Choroid plexus epithelial cell (primary cell): ENCODE measurements at regions not wholly inside any gene's neighbourhood (a gene's known extent, or its start where the extent isn't known, plus 50 kb on each side); places are given as distances from the start of the nearest gene placed in this dataset.

Experiments used
- DNase-seq: peaks from one replicate; pipeline ENCODE4 v3.0.0-alpha.2; 2010; ENCODE audit warnings: low read depth
- H3K4me3 ChIP-seq: 2 replicates; pipeline ENCODE4 v1.5.1; 2011; ENCODE audit warnings: low read depth, mild to moderate bottlenecking, control low read depth, low read length, moderate library complexity
- CTCF ChIP-seq: conservative IDR thresholded peaks from 2 replicates; pipeline ENCODE4 v1.5.1; 2011; ENCODE audit warnings: low read depth, mild to moderate bottlenecking, control low read depth, inconsistent platforms, low read length, moderate library complexity

- no peak for TF ChIP-seq CTCF
- DNase-seq = no peak
- H3K4me3 ChIP-seq = no peak overlapping the region
These were observed 68.2 kb upstream of the AMPD3 start for GRCh38 chr11:10386861-10387205.

GRCh38 chr11:10387206-10388083, 67.6 kb upstream of the AMPD3 start:
- TF ChIP-seq CTCF = no peak
- peak; percentile 89 for DNase-seq
- no peak overlapping the region for H3K4me3 ChIP-seq

- H3K4me3 ChIP-seq = no peak overlapping the region
- no peak for DNase-seq
- no peak for TF ChIP-seq CTCF
These were observed 67.0 kb upstream of the AMPD3 start for GRCh38 chr11:10388101-10388500.

GRCh38 chr11:10388574-10388973, 66.5 kb upstream of the AMPD3 start:
- no peak for DNase-seq
- H3K4me3 ChIP-seq = no peak overlapping the region
- TF ChIP-seq CTCF = no peak

GRCh38 chr11:10390375-10390774, 64.7 kb upstream of the AMPD3 start:
- H3K4me3 ChIP-seq = no peak overlapping the region
- DNase-seq = peak; percentile 60
- TF ChIP-seq CTCF = no peak

GRCh38 chr11:10392095-10393079, 62.7 kb upstream of the AMPD3 start:
- DNase-seq = no peak
- TF ChIP-seq CTCF = no peak

More at GRCh38 chr11:10392095-10393079, 62.7 kb upstream of the AMPD3 start:
- no peak overlapping the region for H3K4me3 ChIP-seq
